ENCODE measurements at regions not wholly inside any gene's neighbourhood (a gene's known extent, or its start where the extent isn't known, plus 50 kb on each side); places are given as distances from the start of the nearest gene placed in this dataset.
"Not testable (repeated sequence)": the region's sequence is repeated elsewhere in the genome, so short reads cannot be mapped to it uniquely, and the experiment has no call there.

GRCh38 chr2:66174491-66174890 is 260.4 kb upstream of the MEIS1 start:
- no peak for DNase-seq (ENCODE audit: low read depth)

- no peak for DNase-seq (ENCODE audit: low read depth)
These were observed 261.3 kb upstream of the MEIS1 start for GRCh38 chr2:66173645-66174044.

- DNase-seq (ENCODE audit: low read depth): no peak
These were observed 263.4 kb upstream of the MEIS1 start for GRCh38 chr2:66171530-66171929.

GRCh38 chr2:66170744-66171330 is 264.1 kb upstream of the MEIS1 start:
- no peak for DNase-seq (ENCODE audit: low read depth)

- DNase-seq (ENCODE audit: low read depth): no peak
These were observed 265.8 kb upstream of the MEIS1 start for GRCh38 chr2:66169076-66169475.

GRCh38 chr2:66164470-66164869 is 270.5 kb upstream of the MEIS1 start:
- DNase-seq (ENCODE audit: low read depth): no peak

GRCh38 chr2:66156171-66156570 is 278.8 kb upstream of the MEIS1 start:
- no peak for DNase-seq (ENCODE audit: low read depth)

- no peak for DNase-seq (ENCODE audit: low read depth)
These were observed 281.0 kb upstream of the MEIS1 start for GRCh38 chr2:66153941-66154340.

GRCh38 chr2:66145490-66145889 is 289.4 kb upstream of the MEIS1 start:
- DNase-seq (ENCODE audit: low read depth): no peak

GRCh38 chr2:66144324-66144723 is 290.6 kb upstream of the MEIS1 start:
- DNase-seq (ENCODE audit: low read depth): not testable (repeated sequence)

- no peak for DNase-seq (ENCODE audit: low read depth)
These were observed 297.3 kb upstream of the MEIS1 start for GRCh38 chr2:66137606-66138130.

GRCh38 chr2:66134138-66134701 is 300.7 kb upstream of the MEIS1 start:
- DNase-seq (ENCODE audit: low read depth): no peak

- no peak for DNase-seq (ENCODE audit: low read depth)
These were observed 307.3 kb upstream of the MEIS1 start for GRCh38 chr2:66127656-66128055.

GRCh38 chr2:66127061-66127460 is 307.9 kb upstream of the MEIS1 start:
- DNase-seq (ENCODE audit: low read depth): no peak

- DNase-seq (ENCODE audit: low read depth): no peak
These were observed 309.0 kb upstream of the MEIS1 start for GRCh38 chr2:66125951-66126350.

- no peak for DNase-seq (ENCODE audit: low read depth)
These were observed 312.4 kb upstream of the MEIS1 start for GRCh38 chr2:66122516-66122915.

GRCh38 chr2:66121946-66122345 is 313.0 kb upstream of the MEIS1 start:
- no peak for DNase-seq (ENCODE audit: low read depth)

- DNase-seq (ENCODE audit: low read depth): no peak
These were observed 320.8 kb upstream of the MEIS1 start for GRCh38 chr2:66113988-66114625.

GRCh38 chr2:66111706-66112105 is 323.2 kb upstream of the MEIS1 start:
- no peak for DNase-seq (ENCODE audit: low read depth)

GRCh38 chr2:66110608-66111007 is 324.3 kb upstream of the MEIS1 start:
- no peak for DNase-seq (ENCODE audit: low read depth)

- DNase-seq (ENCODE audit: low read depth): no peak
These were observed 324.8 kb upstream of the MEIS1 start for GRCh38 chr2:66110086-66110485.

GRCh38 chr2:66109419-66109818 is 325.5 kb upstream of the MEIS1 start:
- no peak for DNase-seq (ENCODE audit: low read depth)

GRCh38 chr2:66105066-66105753 is 329.7 kb upstream of the MEIS1 start:
- DNase-seq (ENCODE audit: low read depth): no peak

Measured in GM04504 (cell line).